GM19395 (cell line): ENCODE measurements at regions not wholly inside any gene's neighbourhood (a gene's known extent, or its start where the extent isn't known, plus 50 kb on each side); places are given as distances from the start of the nearest gene placed in this dataset.

Source experiments
- ATAC-seq: cut with Tn5 transposase; IDR thresholded peaks from one replicate; pipeline ENCODE4 v1.9.1; 2021; ENCODE audit warnings: mild to moderate bottlenecking, moderate library complexity; ENCODE audit not compliant: unreplicated experiment

DNA sequence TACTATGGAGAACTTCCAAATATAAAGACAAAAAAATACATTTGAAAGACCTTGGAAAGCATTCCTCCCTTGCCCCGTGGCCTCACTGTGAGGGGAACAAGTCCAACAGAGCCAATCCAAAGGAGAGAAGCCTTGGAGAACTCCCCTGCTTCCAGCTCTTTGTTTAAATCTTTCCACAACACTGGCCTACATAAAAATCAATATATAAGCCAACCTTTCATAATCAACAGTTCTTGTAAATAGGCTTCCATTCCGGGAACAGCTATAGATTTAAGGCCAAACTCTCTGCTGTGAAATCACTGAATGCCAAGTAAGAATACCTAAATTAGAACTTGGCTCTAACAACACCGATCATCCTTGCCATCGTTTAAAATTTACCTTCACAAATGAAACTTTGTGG, 242.1 kb downstream of the HACE1 start:
- no peak for ATAC-seq

DNA sequence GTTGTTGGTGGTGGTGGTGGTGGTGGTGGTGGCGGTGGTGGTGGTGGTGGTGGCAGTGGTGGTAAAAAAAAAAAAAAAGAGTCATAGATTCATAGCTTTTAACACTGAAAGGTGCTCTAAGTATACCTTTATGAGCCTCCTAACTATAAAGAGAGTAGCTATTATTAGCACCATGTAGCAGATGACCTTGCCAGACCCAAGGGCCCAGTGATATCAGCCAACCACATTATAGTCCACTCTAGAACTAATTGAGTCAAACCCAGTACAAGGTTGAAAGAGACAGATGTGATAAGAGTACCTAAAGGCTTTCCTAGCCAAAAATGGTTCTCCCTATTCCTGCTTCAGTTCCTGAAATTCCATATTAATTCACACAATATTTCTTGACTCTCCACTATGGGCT, 245.3 kb downstream of the HACE1 start:
- ATAC-seq, result no peak

DNA sequence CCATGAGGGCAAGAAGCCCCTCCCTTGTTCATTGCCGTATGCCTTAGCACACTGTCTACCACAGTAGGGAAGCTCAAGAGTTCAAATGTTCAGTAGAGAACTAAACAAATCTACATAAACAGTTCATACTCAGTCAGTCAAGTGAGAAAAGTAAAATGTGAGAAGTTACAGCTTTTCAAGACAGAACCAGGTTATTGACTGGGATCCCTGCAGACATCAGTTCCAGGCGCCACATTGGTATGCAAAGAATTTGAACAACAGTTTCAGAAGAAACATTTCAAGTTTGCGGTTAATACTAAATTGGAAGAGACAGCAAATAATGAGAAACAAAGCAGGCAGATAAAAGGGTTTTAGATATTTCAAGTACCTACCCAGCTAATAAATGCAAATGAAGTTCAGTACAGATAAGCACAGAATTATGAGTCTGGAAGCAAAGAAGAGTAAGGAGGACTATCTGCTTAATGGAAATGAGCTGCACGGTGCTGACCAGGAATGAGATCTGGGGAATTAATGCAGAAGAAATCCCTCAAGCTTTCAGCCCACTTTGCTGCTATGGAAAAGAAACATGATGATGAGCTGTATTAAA, 246.2 kb downstream of the HACE1 start:
- ATAC-seq, result no peak

DNA sequence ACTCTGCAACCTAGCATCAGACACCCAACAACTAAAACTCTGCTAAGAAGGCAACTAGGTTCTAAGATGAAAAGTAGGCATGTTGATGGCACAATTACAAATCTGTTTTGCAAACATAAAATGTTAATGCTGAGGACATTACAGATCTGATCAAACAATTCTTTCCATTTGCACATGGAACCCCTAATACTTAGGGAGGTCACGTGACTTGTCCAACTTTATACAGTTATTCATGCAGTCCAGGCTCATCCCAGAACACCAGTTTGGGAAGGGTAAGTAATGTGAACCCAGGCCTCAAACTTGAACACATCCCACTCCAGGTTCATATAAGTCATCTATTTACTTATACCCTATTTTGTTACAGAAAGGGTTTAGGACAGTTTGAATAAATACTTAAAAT, 247.2 kb downstream of the HACE1 start:
- ATAC-seq, result no peak

DNA sequence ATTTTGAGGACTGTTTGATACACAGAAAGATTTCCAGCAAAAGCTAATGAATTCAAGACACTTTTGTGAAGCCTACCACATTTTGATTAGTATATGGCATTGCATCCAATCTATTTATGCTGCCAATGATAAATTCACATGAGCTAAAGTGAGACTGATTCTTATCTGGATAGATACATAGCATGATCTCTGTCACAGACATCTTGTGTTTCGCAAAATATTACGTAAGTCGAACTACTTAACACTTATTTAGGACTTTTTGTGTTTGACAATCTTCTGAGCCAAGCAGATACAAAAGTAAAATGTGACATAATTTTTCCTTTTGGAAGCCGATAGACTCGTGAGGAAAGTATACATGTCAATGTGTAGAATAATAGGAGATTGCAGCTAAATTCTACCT, 251.6 kb downstream of the HACE1 start:
- no peak for ATAC-seq

DNA sequence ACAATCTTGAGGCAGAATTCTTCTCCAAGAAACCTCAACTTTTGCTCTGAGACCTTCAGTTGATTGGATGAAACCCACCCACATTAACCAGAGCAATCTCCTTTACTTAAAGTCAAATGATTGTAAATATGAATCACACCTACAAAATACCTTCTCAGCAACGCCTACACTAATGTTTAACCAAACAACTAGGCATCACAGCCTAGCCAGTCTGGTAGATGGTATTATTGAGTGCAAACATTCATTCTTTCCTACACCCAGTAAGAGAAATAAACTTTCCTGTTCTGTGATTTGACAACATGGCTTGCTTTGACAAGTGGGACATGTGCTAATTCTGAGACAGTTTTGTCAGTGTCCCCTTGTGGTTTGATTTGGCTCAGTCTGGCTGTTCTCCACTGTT, 252.2 kb downstream of the HACE1 start:
- ATAC-seq, result no peak

DNA sequence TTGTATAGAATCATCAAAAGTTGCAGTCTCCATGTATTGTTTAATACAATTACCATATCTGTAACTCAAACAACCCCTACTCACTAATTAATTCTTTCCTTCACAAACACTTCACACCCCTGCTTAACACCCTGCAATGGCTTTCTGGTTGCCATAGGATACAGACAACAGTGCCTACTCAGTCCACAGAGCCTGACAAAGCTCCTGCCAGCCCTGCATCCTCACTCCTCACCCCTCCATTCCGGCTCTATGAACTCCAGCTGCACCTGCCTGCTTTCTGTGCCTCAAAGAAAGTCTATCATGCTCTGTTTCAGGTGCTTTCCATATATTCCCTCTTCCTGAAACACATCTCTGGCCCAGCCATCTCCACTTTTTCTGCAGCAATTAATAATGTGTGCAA, 253.4 kb downstream of the HACE1 start:
- ATAC-seq, result no peak

DNA sequence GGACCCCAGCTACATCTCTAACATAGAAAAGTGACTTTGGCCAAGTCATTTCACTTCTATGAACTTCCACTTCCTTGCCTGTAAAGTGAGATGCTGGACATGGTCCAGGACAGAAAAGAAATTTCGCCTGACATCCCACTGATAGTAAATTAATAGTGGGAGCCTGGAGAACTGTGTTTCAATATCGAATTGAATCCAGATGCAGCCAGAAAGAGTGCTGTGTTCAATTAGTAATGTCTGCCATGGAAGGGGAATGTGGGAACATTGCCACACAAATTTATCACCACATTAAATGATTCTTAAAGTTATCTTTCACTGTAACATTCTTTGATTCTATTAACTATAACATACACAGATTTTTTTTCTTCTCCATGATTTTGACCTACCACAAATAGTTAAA, 255.0 kb downstream of the HACE1 start:
- ATAC-seq, result no peak

DNA sequence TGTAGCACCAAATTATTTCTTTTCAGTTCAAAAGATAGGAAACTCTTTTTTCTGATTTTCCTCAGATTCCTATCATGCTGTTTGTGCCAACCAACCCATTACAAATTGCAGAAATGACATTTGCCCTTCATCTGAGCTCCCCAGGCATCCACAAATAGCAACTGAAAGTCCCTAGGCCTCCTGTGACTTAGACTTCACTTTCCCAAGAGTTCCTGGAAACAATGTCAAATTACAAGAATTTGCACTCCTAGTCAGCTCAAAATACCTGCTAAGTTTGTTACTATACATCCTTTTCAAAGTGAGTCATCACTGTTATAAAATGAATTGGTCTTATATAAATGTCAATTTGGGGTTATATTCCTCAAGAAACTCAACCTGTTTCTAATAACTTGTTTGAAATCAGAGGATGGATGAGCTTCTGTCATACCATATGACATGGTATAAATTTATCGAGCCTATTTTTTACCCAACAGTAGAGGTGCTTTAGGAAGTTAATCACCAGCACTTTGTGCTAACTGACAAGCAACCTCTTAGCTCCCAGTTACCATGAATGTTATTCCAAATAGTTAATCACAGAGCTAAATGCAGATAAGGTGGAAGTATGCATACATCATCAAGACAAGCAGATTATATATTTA, 256.5 kb downstream of the HACE1 start:
- no peak for ATAC-seq

DNA sequence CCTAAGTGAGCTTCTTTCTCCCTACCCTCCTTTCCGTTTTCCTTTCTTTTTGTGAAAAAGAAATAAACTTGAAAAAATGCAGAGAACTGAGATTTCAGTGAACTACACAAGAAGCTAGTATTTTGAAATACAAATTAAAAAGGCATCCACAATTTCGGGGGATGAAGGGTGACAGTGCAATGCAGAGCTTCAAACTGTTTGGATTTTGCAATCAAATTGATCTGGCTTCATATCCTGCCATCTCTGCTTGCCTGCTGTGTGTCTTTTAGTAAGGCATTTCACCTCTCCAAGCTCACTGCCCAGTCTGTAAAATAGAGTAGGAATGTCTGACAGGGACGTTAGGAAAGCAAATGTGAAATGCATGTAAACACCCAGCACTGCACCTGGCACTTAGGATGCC, 258.0 kb downstream of the HACE1 start:
- no peak for ATAC-seq

DNA sequence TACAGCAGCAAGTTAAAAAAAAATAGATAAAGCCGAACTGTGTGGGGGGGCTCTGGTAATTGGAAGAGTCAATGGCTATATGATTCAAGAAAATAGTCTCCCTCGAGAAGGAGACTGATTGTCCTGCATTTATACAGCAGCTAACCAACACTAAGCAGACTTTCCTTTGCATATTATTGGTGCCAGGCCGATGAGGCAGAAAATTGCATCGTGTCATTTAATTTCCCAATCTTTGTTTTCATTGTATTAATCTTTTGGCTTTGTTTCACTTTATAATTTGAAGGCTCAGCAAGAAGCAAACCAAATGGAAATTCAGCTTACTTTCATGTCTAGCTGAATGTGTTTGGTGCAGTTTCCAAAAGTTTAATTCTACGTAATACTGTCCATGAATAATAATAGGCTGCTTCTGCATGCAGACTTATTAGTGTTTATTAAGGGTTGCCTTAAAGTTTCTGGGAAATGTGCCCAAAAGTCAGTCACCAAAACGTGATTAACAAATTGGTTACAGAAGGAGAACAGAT, 258.5 kb downstream of the HACE1 start:
- ATAC-seq, result no peak

DNA sequence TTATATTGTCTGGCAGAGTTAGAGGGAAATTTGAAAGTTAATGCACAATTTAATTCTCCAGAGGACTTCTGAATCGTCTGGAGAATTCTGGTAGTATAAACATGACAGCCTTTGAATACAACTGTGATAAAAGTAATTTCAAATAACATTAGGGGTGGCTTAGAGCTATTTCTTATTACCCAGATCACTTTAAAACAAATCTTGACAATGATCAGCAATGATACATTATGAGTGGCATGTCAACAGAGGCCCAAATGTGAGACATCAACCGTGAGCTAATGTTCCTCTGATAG, 259.1 kb downstream of the HACE1 start:
- ATAC-seq, result no peak

DNA sequence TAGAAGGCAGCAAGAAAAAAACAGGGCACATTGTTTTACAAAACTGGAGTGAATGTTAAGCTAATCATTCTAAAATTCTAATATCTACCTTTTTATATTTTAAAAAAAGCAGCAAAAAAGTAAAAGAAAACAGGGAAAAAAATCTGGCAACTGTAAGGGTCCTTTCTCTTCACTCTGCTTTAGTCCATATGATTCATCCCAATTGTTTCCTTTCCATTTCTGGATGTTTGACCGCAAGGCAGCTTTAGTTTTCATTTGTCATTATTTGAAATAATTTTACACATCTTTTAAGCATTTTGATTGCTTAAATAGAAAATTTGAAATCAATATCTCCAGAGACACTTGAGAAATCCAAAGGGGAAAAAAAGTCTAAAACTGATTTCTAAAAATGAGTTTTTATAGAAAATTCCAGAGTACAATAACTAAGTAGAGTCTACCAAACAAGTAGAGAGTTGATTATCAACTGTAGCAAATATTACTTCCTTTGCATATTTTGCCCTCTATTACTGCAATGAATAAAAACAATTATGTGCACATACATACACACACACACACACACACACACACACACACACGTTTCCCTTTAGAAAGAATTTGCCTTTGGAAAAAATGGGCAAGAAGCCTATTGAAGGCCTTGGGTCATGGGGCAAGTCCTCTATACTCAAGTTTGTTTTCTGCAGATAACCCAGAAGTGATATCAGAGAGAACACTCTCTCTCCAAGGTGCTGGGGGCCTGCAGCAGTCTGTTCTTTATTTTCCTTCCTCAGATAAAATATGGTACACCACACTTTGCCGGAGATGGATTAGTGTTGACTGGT, 259.7 kb downstream of the HACE1 start:
- no peak for ATAC-seq

DNA sequence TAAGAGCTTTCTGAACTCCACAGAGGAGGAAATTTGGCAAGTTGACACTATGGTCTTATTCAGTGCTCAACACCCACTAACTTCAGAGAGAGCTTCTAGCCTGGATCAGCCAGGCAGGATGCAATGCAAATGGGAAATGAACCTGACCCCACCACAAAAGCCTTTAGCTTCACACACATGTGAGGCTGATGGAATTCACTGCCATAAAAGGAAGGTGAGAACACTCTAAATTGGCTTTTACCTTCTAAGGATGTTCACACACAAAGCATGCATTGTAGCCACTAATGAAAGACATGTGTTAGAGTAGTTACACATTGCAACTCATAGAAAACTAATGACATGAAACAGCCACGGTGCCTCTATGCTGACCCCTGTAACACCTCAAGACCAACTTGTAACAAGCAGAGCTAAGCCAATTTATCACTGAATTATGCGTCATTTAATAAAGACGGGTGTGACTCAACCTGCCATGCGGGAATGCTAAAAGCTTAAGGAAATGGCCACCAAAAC, 262.1 kb downstream of the HACE1 start:
- ATAC-seq, result no peak

DNA sequence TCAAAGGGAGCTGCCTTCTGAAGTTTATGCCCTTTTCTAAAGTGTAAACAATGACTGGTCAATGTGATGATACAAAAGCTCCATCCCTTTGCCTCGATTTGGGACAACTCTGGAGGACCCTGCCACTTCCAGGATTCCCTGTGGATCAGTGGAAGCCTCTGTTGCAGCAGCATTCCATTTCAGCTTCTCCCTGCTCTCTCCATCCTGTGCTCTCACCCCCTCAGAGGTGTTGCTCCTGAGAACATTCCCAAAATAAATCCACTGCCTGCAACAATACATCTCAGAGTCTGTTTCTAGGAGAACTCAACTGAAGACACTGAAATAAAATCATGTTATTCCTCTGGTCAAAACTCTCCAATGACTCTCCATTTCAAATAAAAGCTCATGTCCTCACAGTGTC, 263.6 kb downstream of the HACE1 start:
- no peak for ATAC-seq

DNA sequence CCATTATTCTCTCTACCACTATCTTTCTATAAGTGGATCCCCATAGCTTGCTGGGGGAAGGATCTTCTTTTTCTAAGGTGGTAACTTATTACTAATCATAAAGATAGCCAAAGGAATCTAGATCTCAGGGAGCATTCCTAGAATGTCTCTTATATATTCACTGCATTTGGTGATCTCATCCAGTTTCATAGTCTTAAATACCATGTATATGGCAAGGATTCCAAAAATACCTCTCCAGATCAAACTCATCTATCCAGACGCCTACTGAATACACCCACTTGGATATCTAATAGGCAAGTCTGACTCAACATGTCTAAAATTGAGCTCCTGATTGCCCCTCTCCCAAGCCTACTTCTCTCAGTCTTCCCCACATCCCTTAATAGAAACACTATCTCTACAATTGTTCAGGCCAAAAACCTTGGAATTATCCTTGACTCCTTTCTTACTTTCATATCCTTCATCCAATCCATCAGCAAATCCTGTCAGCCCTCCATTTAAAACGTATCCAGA, 264.4 kb downstream of the HACE1 start:
- ATAC-seq, result no peak

DNA sequence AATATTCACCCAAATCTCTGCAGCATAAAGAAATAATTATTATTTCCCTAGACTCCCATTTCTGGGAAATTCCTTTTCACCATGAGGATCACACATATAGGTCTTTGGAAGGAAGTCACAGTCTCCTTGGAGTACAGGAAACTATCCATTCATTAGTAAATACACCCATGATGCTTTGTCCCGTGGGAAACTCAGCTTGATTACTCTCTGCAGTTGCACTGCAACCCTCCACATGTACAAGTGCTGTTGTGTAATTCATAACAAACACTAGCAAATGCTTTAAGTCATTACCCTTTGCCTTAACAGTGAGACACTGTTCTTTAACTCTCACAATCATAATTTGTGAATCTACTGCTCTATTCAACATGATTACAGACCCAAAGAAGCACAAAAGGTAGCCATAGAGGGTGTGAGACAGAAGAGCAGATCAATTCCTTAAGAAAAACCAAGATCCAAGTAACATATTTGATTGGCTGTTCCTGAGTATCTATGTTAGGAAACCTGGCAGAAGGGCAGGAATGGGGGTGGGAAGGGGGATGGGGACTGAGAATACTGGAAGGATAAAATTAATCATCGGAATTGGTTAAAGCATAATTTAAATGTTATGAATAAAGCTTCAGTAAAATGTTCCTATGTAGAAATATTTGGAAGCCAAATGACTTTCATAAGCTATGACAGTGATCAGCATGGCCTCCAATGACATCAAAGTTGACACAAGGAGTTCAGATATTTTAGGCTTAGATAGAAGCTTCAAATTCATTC, 268.0 kb downstream of the HACE1 start:
- no peak for ATAC-seq

DNA sequence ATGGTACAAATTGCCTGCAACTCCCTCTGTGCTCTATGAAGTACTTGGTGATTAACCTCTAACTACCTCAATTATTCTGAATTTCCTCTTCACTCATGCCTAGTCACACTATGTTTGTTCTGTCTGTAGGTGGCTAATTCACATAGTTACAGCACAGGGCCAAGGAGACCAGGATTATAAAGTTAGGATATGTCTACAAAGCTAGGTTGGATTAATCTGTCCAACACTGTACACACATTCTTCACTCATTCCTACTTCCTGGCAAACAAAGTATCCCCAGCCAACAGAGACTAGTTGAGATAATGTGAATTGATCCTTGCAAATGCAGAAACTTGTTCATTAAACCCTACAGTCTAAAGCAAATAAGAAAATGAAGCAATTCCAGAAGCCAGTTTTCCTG, 269.8 kb downstream of the HACE1 start:
- ATAC-seq, result no peak

DNA sequence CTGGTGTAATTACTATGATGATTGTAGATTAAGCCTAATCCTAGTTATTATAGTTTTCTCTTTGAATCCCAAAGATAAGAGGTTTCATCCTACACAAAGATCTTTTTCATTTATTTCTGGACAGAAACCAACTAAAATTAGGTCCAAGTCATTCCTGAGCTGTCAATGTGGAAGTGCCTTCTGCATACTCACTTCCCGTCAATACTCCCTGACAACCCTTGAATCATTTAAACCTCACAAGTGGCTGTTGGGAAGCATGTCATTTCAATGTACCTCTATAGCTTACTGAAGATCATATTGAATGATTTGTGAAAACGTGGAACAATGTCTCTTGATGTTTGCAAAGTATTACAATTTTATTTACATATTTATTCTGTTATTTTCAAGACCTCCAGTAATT, 274.1 kb downstream of the HACE1 start:
- no peak for ATAC-seq

DNA sequence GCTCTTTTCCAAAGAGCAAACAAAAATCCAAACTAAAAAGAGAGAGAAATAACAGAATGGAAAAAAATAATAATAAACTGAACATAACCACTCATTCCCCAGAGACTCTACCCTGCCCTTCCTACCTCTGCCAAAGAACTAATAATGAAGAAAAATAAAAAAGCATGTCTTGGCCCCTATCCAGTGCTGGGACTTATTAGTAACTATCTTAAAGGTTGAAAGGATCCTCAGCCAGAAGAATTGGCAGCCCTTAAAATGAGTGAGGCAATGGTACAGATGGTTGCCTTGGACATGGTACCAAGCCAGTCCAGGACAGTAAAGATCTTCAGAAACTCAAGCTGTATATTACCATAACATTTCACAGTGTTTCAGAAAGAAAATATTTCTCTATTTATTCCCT, 279.3 kb downstream of the HACE1 start:
- ATAC-seq, result no peak

DNA sequence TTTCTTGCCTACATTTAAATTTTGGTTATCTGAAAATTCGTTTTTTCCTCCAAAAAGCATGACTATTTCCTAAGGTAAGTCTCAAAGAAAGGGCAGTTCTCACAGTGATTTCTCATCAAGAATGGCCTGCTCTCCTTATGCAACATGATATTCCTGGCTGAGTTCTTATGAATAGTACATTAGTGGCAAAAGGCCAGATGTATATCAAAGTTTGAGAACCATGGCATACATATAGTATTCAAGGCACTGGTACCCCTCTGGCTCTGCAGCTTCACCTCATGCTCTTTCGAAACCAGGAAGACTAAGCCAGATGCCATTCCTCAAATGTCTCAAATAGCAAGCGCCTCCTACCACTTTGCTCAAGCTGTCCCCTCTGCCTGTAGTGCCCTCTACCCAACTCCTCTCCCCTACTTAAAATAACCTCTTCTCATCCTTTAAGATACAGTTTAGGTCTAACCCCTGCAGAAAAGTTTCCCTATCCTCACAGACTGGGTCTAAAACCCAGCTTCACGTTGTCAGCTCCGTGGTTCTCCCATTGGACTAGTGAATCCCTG, 280.3 kb downstream of the HACE1 start:
- ATAC-seq, result no peak
